Calu3 (cell line): ENCODE measurements at regions not wholly inside any gene's neighbourhood (a gene's known extent, or its start where the extent isn't known, plus 50 kb on each side); places are given as distances from the start of the nearest gene placed in this dataset.

ENCODE experiments used
- BruUV-seq: library from RNA; stranded (reverse); fragments of 400-500 nt; replicated peaks from 2 replicates; lab custom pipeline; 2021; lab: Mats Ljungman, UMichigan
- CTCF ChIA-PET: fragments of 300-600 bp; sonication (Branson Sonifier 250); formaldehyde crosslinking; loops from one replicate; lab custom pipeline; 2022; ENCODE audit warnings: antibody characterized with exemption; lab: Charles Lee
- DNase-seq: peaks from one replicate; pipeline ENCODE4 v3.0.0; 2022
- H3K27ac Mint-ChIP-seq: one replicate; pipeline ENCODE4 v1.8.0; 2022; ENCODE audit warnings: mixed read lengths; ENCODE audit not compliant: unreplicated experiment
- H3K27me3 Mint-ChIP-seq: one replicate; pipeline ENCODE4 v1.8.0; 2022; ENCODE audit warnings: mixed read lengths; ENCODE audit not compliant: unreplicated experiment
- H3K36me3 Mint-ChIP-seq: one replicate; pipeline ENCODE4 v1.8.0; 2022; ENCODE audit warnings: mild to moderate bottlenecking, moderate library complexity, mixed read lengths; ENCODE audit not compliant: insufficient read depth, unreplicated experiment
- H3K4me1 Mint-ChIP-seq: one replicate; pipeline ENCODE4 v1.8.0; 2022; ENCODE audit warnings: mild to moderate bottlenecking, low read depth, mixed read lengths; ENCODE audit not compliant: unreplicated experiment
- H3K4me3 Mint-ChIP-seq: one replicate; pipeline ENCODE4 v1.8.0; 2022; ENCODE audit warnings: mild to moderate bottlenecking, low read depth, moderate library complexity, mixed read lengths; ENCODE audit not compliant: unreplicated experiment
- H3K9me3 Mint-ChIP-seq: one replicate; pipeline ENCODE4 v1.8.0; 2022; ENCODE audit warnings: low read depth, mixed read lengths; ENCODE audit not compliant: unreplicated experiment
- CTCF ChIP-seq: fragments of 200-600 bp; IDR thresholded peaks from one replicate; pipeline ENCODE4 v1.8.0; 2022; ENCODE audit warnings: antibody characterized with exemption; ENCODE audit not compliant: unreplicated experiment
- intact Hi-C: fragments of 100-400 bp; cut with micrococcal nuclease; formaldehyde crosslinking; loops from one replicate; pipeline ENCODE4 v1.10.0; 2022; ENCODE audit not compliant: unreplicated experiment

DNA sequence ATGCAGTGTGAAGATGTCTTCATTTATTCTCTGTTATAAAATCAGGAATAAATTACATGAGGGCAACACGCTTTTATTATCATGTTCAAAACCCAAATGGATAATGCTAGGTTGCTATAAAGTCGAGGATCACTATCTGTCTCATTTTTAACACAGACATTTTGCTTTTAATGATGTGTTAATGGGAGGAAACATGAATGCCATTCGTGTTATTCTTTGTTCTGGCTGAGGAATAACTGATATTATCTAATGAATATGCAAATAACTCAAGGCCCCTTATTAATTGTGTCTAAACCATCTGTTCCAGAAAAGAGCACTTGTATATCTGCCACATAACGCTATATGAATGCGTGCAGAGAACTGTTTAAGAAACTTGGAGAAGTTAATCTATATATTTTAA, 576.1 kb downstream of the DCDC2C start:
- DNase-seq = no peak
- Mint-ChIP-seq H3K4me3 (no peak overlapping the region), H3K36me3 (no peaks in the 10 kb centered on the region), H3K27me3 (no peaks in the 10 kb centered on the region), H3K9me3 (peaks cover 17% of the 10 kb centered on the region), H3K4me1 (no peaks in the 10 kb centered on the region), H3K27ac (no peak overlapping the region)
- no TSS peak for BruUV-seq
- intact Hi-C loops = no loop called here
- no peak for TF ChIP-seq CTCF
- CTCF ChIA-PET = no interaction called here

- no peak overlapping the region for H3K27ac Mint-ChIP-seq
- no peak overlapping the region for H3K4me3 Mint-ChIP-seq
Observed at GRCh38 chr2:4291430-4291829, 588.1 kb downstream of the DCDC2C start.

GRCh38 chr2:4295680-4296079, 592.3 kb downstream of the DCDC2C start:
- no peak overlapping the region for H3K27ac Mint-ChIP-seq
- H3K4me3 Mint-ChIP-seq = no peak overlapping the region
- no TSS peak for BruUV-seq
- no peaks in the 10 kb centered on the region for H3K36me3 Mint-ChIP-seq
- TF ChIP-seq CTCF = no peak
- H3K4me1 Mint-ChIP-seq = no peaks in the 10 kb centered on the region
- DNase-seq = no peak
- intact Hi-C loops = no loop called here
- no peaks in the 10 kb centered on the region for H3K27me3 Mint-ChIP-seq
- peaks cover 12% of the 10 kb centered on the region for H3K9me3 Mint-ChIP-seq
- CTCF ChIA-PET = no interaction called here

More at GRCh38 chr2:4291430-4291829, 588.1 kb downstream of the DCDC2C start:
- no peaks in the 10 kb centered on the region for H3K27me3 Mint-ChIP-seq
- CTCF ChIA-PET = no interaction called here
- no peaks in the 10 kb centered on the region for H3K4me1 Mint-ChIP-seq
- TF ChIP-seq CTCF = no peak
- H3K36me3 Mint-ChIP-seq = no peaks in the 10 kb centered on the region
- no TSS peak for BruUV-seq
- intact Hi-C loops = no loop called here
- DNase-seq = no peak
- peaks cover 10% of the 10 kb centered on the region for H3K9me3 Mint-ChIP-seq

GRCh38 chr2:4300616-4301015, 597.2 kb downstream of the DCDC2C start:
- peaks cover 14% of the 10 kb centered on the region for H3K9me3 Mint-ChIP-seq

More at GRCh38 chr2:4300616-4301015, 597.2 kb downstream of the DCDC2C start:
- no TSS peak for BruUV-seq
- Mint-ChIP-seq H3K4me1 (no peaks in the 10 kb centered on the region), H3K4me3 (no peak overlapping the region), H3K36me3 (no peaks in the 10 kb centered on the region), H3K27me3 (no peaks in the 10 kb centered on the region), H3K27ac (no peak overlapping the region)
- DNase-seq = no peak
- intact Hi-C loops = no loop called here
- CTCF ChIA-PET = no interaction called here
- TF ChIP-seq CTCF = no peak
